ENCODE measurements at regions not wholly inside any gene's neighbourhood (a gene's known extent, or its start where the extent isn't known, plus 50 kb on each side); places are given as distances from the start of the nearest gene placed in this dataset.

- in situ Hi-C loops (cut with HindIII; ENCODE audit: low sequenced_read_pairs) = no loop called here
- DNase-seq (ENCODE audit: low read depth, low spot score) = no peak
- no peak overlapping the region for H3K4me3 ChIP-seq (ENCODE audit: low read depth, low read length)
- TF ChIP-seq, protein P1, sequence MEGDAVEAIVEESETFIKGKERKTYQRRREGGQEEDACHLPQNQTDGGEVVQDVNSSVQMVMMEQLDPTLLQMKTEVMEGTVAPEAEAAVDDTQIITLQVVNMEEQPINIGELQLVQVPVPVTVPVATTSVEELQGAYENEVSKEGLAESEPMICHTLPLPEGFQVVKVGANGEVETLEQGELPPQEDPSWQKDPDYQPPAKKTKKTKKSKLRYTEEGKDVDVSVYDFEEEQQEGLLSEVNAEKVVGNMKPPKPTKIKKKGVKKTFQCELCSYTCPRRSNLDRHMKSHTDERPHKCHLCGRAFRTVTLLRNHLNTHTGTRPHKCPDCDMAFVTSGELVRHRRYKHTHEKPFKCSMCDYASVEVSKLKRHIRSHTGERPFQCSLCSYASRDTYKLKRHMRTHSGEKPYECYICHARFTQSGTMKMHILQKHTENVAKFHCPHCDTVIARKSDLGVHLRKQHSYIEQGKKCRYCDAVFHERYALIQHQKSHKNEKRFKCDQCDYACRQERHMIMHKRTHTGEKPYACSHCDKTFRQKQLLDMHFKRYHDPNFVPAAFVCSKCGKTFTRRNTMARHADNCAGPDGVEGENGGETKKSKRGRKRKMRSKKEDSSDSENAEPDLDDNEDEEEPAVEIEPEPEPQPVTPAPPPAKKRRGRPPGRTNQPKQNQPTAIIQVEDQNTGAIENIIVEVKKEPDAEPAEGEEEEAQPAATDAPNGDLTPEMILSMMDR (IDR thresholded peaks at IDR 0.05; ENCODE audit: low read depth, low read length) = no peak
These were observed 234.8 kb downstream of the SHOX start for GRCh38 chrX:865422-865821.

DNA sequence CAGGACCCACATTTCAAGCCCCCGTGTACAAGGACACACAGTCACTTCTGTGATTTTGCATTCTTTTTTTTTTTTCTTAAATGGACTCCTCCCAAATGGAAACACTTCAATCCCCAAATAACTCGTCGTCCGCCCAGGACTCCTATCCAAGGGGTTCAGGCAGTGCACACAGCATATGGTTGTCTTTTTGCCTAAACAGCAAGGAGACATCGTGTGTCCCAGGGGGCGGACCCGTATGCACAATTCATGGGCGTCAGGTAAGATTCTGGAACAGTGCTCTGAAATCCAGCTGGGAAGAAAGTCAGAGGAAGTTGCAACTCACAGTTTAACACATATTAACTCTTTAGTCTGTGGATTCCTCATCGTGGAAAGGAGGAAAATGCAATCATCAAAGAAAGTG, 231.3 kb downstream of the SHOX start:
- in situ Hi-C loops (cut with HindIII; ENCODE audit: low sequenced_read_pairs) = no loop called here
- no peak for DNase-seq (ENCODE audit: low read depth, low spot score)
- TF ChIP-seq, protein P1 (IDR thresholded peaks at IDR 0.05; ENCODE audit: low read depth, low read length) = no peak
- H3K4me3 ChIP-seq (ENCODE audit: low read depth, low read length) = no peak overlapping the region

DNA sequence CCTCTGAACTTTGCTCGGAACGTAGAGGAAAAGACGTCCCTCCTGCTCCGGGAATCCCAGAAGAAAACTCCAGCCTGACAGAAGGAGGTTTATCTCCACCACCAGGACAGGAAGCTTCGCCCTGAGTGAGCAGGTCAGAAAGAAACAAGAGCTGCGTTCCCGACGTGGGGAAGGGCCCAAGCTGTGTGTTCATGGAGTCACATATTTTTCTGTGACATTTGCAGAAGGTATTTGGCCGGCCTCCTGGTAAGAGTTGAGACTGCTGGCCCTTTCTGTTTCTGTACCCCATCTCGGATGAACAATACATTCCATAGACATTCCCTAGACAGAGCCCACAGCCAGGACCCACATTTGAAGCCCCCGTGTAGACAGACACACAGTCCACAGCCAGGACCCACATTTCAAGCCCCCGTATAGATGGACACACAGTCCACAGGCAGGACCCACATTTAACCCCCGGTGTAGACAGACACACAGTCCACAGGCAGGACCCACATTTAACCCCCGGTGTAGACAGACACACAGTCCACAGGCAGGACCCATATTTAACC, 230.8 kb downstream of the SHOX start:
- TF ChIP-seq, protein P1 (IDR thresholded peaks at IDR 0.05; ENCODE audit: low read depth, low read length) = no peak
- H3K4me3 ChIP-seq (ENCODE audit: low read depth, low read length) = no peak overlapping the region
- no peak for DNase-seq (ENCODE audit: low read depth, low spot score)
- in situ Hi-C loops (cut with HindIII; ENCODE audit: low sequenced_read_pairs) = no loop called here

GRCh38 chrX:859329-859728, 228.7 kb downstream of the SHOX start:
- H3K4me3 ChIP-seq (ENCODE audit: low read depth, low read length) = no peak overlapping the region
- no peak for DNase-seq (ENCODE audit: low read depth, low spot score)
- in situ Hi-C loops (cut with HindIII; ENCODE audit: low sequenced_read_pairs) = no loop called here
- TF ChIP-seq, protein P1 (IDR thresholded peaks at IDR 0.05; ENCODE audit: low read depth, low read length) = no peak

DNA sequence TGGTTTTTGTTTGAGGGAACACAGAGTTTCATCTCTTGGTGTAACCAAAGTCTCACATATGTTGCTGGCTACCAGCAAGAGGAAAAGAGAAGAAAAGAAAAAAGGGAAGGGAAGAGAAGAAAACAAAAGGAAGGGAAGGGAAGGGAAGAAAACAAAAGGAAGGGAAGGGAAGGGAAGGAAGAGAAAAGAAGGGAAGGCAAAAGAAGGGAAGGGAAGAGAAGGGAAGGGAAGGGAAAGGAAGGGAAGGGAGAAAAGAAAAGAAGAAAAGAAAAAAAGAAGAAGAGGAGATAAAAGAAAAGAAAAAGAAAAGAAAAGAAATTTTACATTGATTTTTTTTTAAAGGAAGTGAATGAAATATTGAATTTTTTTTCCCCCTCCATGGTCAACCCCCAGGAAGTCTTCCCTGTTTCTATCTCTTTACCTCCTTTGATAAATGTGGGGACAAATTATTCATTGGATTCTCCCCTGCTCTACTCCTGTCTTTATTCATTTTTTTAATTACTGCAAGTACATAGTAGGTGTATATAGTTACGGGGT, 228.0 kb downstream of the SHOX start:
- H3K4me3 ChIP-seq (ENCODE audit: low read depth, low read length) = no peak overlapping the region
- in situ Hi-C loops (cut with HindIII; ENCODE audit: low sequenced_read_pairs) = no loop called here
- DNase-seq (ENCODE audit: low read depth, low spot score) = no peak
- TF ChIP-seq, protein P1 (IDR thresholded peaks at IDR 0.05; ENCODE audit: low read depth, low read length) = no peak

- in situ Hi-C loops (cut with HindIII; ENCODE audit: low sequenced_read_pairs) = no loop called here
- no peak overlapping the region for H3K4me3 ChIP-seq (ENCODE audit: low read depth, low read length)
- no peak for DNase-seq (ENCODE audit: low read depth, low spot score)
- TF ChIP-seq, protein P1 (IDR thresholded peaks at IDR 0.05; ENCODE audit: low read depth, low read length) = no peak
These were observed 226.8 kb downstream of the SHOX start for GRCh38 chrX:857376-857775.

Measured in astrocyte of the spinal cord (primary cell).